ENCODE measurements at regions not wholly inside any gene's neighbourhood (a gene's known extent, or its start where the extent isn't known, plus 50 kb on each side); places are given as distances from the start of the nearest gene placed in this dataset.
A peak's percentile ranks its signal among the peaks of the same experiment; 100 is the strongest.
"Not testable (repeated sequence)": the region's sequence is repeated elsewhere in the genome, so short reads cannot be mapped to it uniquely, and the experiment has no call there.

GRCh38 chr16:58923094-58923493, 189.0 kb upstream of the GOT2 start:
- DNase-seq (ENCODE audit: low read depth), result no peak

GRCh38 chr16:58913456-58913855, 179.3 kb upstream of the GOT2 start:
- no peak for DNase-seq (ENCODE audit: low read depth)

GRCh38 chr16:58912571-58912970, 178.5 kb upstream of the GOT2 start:
- no peak for DNase-seq (ENCODE audit: low read depth)

GRCh38 chr16:58906981-58907715, 173.0 kb upstream of the GOT2 start:
- no peak for DNase-seq (ENCODE audit: low read depth)

- DNase-seq (ENCODE audit: low read depth), result no peak
Measured at GRCh38 chr16:58904291-58904690, 170.2 kb upstream of the GOT2 start.

GRCh38 chr16:58889516-58889915, 155.4 kb upstream of the GOT2 start:
- DNase-seq (ENCODE audit: low read depth), result no peak

- DNase-seq (ENCODE audit: low read depth), result no peak
Measured at GRCh38 chr16:58885528-58886170, 151.5 kb upstream of the GOT2 start.

GRCh38 chr16:58884141-58884540, 150.0 kb upstream of the GOT2 start:
- no peak for DNase-seq (ENCODE audit: low read depth)

- peak; percentile 11 for DNase-seq (ENCODE audit: low read depth)
Measured at GRCh38 chr16:58883131-58883530, 149.0 kb upstream of the GOT2 start.

GRCh38 chr16:58882292-58882691, 148.2 kb upstream of the GOT2 start:
- DNase-seq (ENCODE audit: low read depth), result no peak

GRCh38 chr16:58878641-58879040, 144.5 kb upstream of the GOT2 start:
- not testable (repeated sequence) for DNase-seq (ENCODE audit: low read depth)

- no peak for DNase-seq (ENCODE audit: low read depth)
Measured at GRCh38 chr16:58866935-58867334, 132.8 kb upstream of the GOT2 start.

- no peak for DNase-seq (ENCODE audit: low read depth)
Measured at GRCh38 chr16:58863761-58864160, 129.6 kb upstream of the GOT2 start.

GRCh38 chr16:58863042-58863441, 128.9 kb upstream of the GOT2 start:
- DNase-seq (ENCODE audit: low read depth), result no peak

- DNase-seq (ENCODE audit: low read depth), result no peak
Measured at GRCh38 chr16:58862334-58863021, 128.4 kb upstream of the GOT2 start.

- DNase-seq (ENCODE audit: low read depth), result no peak
Measured at GRCh38 chr16:58859958-58860669, 126.0 kb upstream of the GOT2 start.

- not testable (repeated sequence) for DNase-seq (ENCODE audit: low read depth)
Measured at GRCh38 chr16:58858577-58858976, 124.5 kb upstream of the GOT2 start.

GRCh38 chr16:58855291-58855863, 121.3 kb upstream of the GOT2 start:
- DNase-seq (ENCODE audit: low read depth), result no peak

- DNase-seq (ENCODE audit: low read depth), result no peak
Measured at GRCh38 chr16:58853854-58854791, 120.0 kb upstream of the GOT2 start.

GRCh38 chr16:58850678-58851020, 116.5 kb upstream of the GOT2 start:
- DNase-seq (ENCODE audit: low read depth), result no peak

All from HT1080 (cell line).